ENCODE measurements at regions not wholly inside any gene's neighbourhood (a gene's known extent, or its start where the extent isn't known, plus 50 kb on each side); places are given as distances from the start of the nearest gene placed in this dataset.
"Not testable (repeated sequence)": the region's sequence is repeated elsewhere in the genome, so short reads cannot be mapped to it uniquely, and the experiment has no call there.

DNA sequence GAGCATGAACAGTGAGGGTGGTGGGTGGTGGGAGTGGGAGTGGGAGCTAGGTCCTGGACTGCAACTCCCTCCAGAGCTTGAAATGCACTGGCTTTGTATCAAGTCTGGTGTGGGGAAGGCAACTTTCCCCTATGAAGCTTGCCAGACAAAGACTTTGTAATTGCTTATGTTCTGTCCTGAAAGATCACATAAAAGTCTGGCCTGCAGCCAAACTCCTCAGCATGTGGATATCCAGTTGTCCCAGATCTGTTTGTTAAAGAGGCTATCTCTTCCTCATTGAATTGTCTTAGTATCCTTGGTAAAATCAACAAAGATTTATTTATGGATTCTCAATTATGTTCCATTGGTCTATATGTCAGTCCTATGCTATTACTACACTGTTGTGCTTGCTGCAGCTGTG lies 607.9 kb downstream of the GLUD2 start:
- H3K4me3 ChIP-seq, result no peak overlapping the region
- TF ChIP-seq, protein P1, sequence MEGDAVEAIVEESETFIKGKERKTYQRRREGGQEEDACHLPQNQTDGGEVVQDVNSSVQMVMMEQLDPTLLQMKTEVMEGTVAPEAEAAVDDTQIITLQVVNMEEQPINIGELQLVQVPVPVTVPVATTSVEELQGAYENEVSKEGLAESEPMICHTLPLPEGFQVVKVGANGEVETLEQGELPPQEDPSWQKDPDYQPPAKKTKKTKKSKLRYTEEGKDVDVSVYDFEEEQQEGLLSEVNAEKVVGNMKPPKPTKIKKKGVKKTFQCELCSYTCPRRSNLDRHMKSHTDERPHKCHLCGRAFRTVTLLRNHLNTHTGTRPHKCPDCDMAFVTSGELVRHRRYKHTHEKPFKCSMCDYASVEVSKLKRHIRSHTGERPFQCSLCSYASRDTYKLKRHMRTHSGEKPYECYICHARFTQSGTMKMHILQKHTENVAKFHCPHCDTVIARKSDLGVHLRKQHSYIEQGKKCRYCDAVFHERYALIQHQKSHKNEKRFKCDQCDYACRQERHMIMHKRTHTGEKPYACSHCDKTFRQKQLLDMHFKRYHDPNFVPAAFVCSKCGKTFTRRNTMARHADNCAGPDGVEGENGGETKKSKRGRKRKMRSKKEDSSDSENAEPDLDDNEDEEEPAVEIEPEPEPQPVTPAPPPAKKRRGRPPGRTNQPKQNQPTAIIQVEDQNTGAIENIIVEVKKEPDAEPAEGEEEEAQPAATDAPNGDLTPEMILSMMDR (IDR thresholded peaks at IDR 0.05; ENCODE audit: low read depth, low read length), result no peak
- no peaks in the 10 kb centered on the region for H3K4me1 ChIP-seq (ENCODE audit: low read depth)
- DNase-seq (ENCODE audit: low read depth in 1 of 2, low spot score in 1 of 2), result no peak
- no peaks in the 10 kb centered on the region for H3K27me3 ChIP-seq
- H3K9me3 ChIP-seq (ENCODE audit: low read depth), result no peaks in the 10 kb centered on the region
- no peak overlapping the region for H3K27ac ChIP-seq
- no peaks in the 10 kb centered on the region for H3K36me3 ChIP-seq

DNA sequence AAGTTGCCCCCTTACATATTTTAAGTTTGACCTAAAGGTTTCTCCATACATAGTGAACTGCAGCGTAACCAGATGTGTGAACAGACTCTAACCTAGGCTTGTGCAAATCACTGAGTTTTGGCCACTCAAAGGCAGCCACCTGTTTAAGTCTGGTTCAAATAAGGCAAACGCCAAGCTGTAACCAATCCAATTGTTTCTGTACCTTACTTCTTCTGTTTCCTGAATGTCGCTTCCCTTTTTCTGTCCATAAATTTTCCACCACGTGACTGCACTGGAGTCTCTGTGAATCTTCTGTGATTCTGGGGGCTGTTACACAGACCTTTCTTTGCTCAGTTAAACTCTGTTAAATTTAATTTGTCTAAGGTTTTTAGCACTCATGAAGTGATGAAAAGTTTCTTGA lies 618.8 kb downstream of the GLUD2 start:
- H3K4me3 ChIP-seq, result no peak overlapping the region
- H3K9me3 ChIP-seq (ENCODE audit: low read depth), result no peaks in the 10 kb centered on the region
- TF ChIP-seq, protein P1 (IDR thresholded peaks at IDR 0.05; ENCODE audit: low read depth, low read length), result no peak
- no peaks in the 10 kb centered on the region for H3K4me1 ChIP-seq (ENCODE audit: low read depth)
- no peaks in the 10 kb centered on the region for H3K36me3 ChIP-seq
- no peak overlapping the region for H3K27ac ChIP-seq
- DNase-seq (ENCODE audit: low read depth in 1 of 2, low spot score in 1 of 2), result no peak
- no peaks in the 10 kb centered on the region for H3K27me3 ChIP-seq

DNA sequence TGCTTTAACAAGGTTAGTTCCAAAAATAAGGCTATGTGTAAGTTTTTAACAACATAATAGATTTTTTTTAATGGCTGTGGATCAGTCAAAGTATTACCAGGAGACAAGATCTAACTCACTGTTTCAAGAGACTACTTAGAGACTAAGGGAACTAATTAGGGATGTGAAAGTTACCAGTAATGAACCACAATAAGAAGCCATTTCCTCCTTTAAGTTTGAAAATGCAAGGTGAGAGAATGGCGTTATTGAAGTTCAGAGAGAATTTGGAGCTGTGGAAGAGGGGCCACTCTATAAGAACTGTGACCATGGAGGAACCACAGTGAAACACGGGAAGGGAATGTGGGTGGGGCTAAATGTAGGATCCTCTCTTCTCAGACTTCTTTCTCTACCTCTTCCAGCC lies 624.2 kb downstream of the GLUD2 start:
- H3K27me3 ChIP-seq, result no peaks in the 10 kb centered on the region
- TF ChIP-seq, protein P1 (IDR thresholded peaks at IDR 0.05; ENCODE audit: low read depth, low read length), result no peak
- H3K4me3 ChIP-seq, result no peak overlapping the region
- H3K27ac ChIP-seq, result no peak overlapping the region
- no peaks in the 10 kb centered on the region for H3K36me3 ChIP-seq
- no peaks in the 10 kb centered on the region for H3K9me3 ChIP-seq (ENCODE audit: low read depth)
- H3K4me1 ChIP-seq (ENCODE audit: low read depth), result no peaks in the 10 kb centered on the region
- no peak for DNase-seq (ENCODE audit: low read depth in 1 of 2, low spot score in 1 of 2)

DNA sequence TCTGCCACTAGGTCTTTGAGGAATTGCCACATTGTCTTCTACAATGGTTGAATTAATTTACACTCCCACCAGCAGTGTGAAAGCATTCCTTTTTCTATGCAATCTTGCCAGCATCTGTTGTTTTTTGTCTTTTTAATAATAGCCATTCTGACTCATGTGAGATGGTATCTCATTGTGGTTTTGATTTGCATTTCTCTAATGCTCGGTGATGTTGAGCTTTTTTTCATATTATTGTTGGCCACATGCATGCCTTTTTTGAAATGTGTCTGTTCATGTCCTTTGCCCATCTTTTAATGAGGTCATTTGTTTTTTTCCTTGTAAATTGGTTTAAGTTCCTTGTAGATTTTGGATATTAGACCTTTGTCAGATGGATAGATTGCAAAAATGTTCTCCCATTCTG lies 661.8 kb downstream of the GLUD2 start:
- not testable (repeated sequence) for H3K9me3 ChIP-seq (ENCODE audit: low read depth); H3K4me3 ChIP-seq; H3K27me3 ChIP-seq; H3K4me1 ChIP-seq (ENCODE audit: low read depth); H3K36me3 ChIP-seq; H3K27ac ChIP-seq
- DNase-seq (ENCODE audit: low read depth in 1 of 2, low spot score in 1 of 2), result peak in 1 of 2 donors; percentile 0

DNA sequence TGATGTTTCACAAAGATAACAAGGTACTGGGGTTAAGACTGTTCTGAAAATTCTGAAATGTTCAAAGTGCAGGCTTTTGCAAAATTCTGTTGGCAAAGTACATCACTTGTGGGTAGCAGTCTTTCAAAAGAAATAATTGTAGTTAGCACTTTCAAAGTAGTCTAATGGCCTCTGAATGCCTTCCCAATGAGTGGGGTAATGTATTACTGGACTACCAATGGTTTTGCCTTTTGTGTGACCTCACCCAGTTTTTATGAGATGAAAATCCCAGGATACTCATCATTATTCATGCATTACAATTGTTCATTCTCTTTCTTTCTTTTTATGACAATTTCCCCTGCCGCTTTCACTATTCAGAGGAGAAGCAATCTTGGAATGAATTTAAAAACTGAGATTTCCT lies 686.1 kb downstream of the GLUD2 start:
- Histone ChIP-seq H3K36me3 (no peaks in the 10 kb centered on the region), H3K4me3 (no peak overlapping the region), H3K4me1 (ENCODE audit: low read depth) (no peaks in the 10 kb centered on the region), H3K9me3 (ENCODE audit: low read depth) (no peaks in the 10 kb centered on the region), H3K27ac (no peak overlapping the region), H3K27me3 (no peaks in the 10 kb centered on the region)
- no peak for DNase-seq (ENCODE audit: low read depth in 1 of 2, low spot score in 1 of 2)
- TF ChIP-seq, protein P1 (IDR thresholded peaks at IDR 0.05; ENCODE audit: low read depth, low read length), result no peak

DNA sequence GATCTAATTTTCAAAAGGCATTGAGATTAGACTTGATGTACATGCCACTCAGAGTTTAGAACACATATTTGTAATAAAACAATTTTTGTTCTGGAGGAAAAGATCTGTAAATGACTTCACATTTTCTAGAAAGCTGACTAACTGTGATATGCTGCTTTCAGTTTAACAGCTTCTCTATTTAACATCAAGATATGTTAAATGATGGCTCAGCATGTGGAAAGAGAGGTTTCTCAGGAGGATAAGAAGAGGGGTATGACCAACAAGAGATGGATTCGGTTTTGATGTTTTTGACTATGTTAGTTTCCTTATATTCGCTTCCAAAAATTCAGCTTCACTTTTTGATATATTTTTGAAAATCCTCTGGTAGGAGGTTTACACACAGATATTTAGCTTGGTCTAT lies 698.7 kb downstream of the GLUD2 start:
- no peak for DNase-seq (ENCODE audit: low read depth in 1 of 2, low spot score in 1 of 2)
- no peaks in the 10 kb centered on the region for H3K27me3 ChIP-seq
- H3K4me1 ChIP-seq (ENCODE audit: low read depth), result no peaks in the 10 kb centered on the region
- no peak overlapping the region for H3K27ac ChIP-seq
- TF ChIP-seq, protein P1 (IDR thresholded peaks at IDR 0.05; ENCODE audit: low read depth, low read length), result no peak
- no peaks in the 10 kb centered on the region for H3K36me3 ChIP-seq
- no peak overlapping the region for H3K4me3 ChIP-seq
- no peaks in the 10 kb centered on the region for H3K9me3 ChIP-seq (ENCODE audit: low read depth)

DNA sequence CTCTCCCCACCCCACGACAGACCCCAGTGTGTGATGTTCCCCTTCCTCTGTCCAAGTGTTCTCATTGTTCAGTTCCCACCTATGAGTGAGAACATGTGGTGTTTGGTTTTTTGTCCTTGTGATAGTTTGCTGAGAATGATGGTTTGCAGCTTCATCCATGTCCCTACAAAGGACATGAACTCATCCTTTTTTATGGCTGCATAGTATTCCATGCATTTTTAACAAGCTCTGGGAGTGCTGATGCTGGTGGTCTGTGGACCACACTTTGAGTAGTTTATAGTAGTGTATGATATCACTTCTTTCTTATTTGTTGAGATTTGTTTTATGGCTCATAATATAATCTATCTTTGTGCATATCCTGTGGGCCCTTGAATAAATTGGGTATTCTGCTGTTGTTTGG lies 706.2 kb downstream of the GLUD2 start:
- H3K9me3 ChIP-seq (ENCODE audit: low read depth); H3K36me3 ChIP-seq; H3K4me1 ChIP-seq (ENCODE audit: low read depth): not testable (repeated sequence)

More for the DNA sequence above, 706.2 kb downstream of the GLUD2 start:
- not testable (repeated sequence) for H3K4me3 ChIP-seq; H3K27me3 ChIP-seq; H3K27ac ChIP-seq; DNase-seq (ENCODE audit: low read depth in 1 of 2, low spot score in 1 of 2)

Measured in cardiac muscle cell (in vitro differentiated cells and primary cell).